ENCODE measurements at regions not wholly inside any gene's neighbourhood (a gene's known extent, or its start where the extent isn't known, plus 50 kb on each side); places are given as distances from the start of the nearest gene placed in this dataset.

- DNase-seq, result no peak
These were observed 637.2 kb upstream of the GRAMD2B start for GRCh38 chr5:125786021-125786420.

- DNase-seq, result no peak
These were observed 629.7 kb upstream of the GRAMD2B start for GRCh38 chr5:125793470-125793869.

GRCh38 chr5:125794922-125795321, 628.3 kb upstream of the GRAMD2B start:
- no peak for DNase-seq

GRCh38 chr5:125798307-125798706, 624.9 kb upstream of the GRAMD2B start:
- peak; percentile 60 for DNase-seq

GRCh38 chr5:125812651-125813050, 610.6 kb upstream of the GRAMD2B start:
- no peak for DNase-seq

- DNase-seq, result no peak
These were observed 609.8 kb upstream of the GRAMD2B start for GRCh38 chr5:125813221-125813974.

- no peak for DNase-seq
These were observed 609.1 kb upstream of the GRAMD2B start for GRCh38 chr5:125814119-125814518.

GRCh38 chr5:125823572-125823971, 599.6 kb upstream of the GRAMD2B start:
- peak; percentile 8 for DNase-seq

GRCh38 chr5:125826214-125826613, 597.0 kb upstream of the GRAMD2B start:
- DNase-seq, result no peak

- DNase-seq, result no peak
These were observed 593.9 kb upstream of the GRAMD2B start for GRCh38 chr5:125829349-125829748.

- DNase-seq, result no peak
These were observed 589.8 kb upstream of the GRAMD2B start for GRCh38 chr5:125833398-125833797.

GRCh38 chr5:125834438-125835115, 588.6 kb upstream of the GRAMD2B start:
- DNase-seq, result no peak

- DNase-seq, result peak; percentile 23
These were observed 587.7 kb upstream of the GRAMD2B start for GRCh38 chr5:125835293-125836172.

GRCh38 chr5:125836256-125836655, 587.0 kb upstream of the GRAMD2B start:
- DNase-seq, result no peak

GRCh38 chr5:125837866-125838265, 585.3 kb upstream of the GRAMD2B start:
- no peak for DNase-seq

- no peak for DNase-seq
These were observed 575.6 kb upstream of the GRAMD2B start for GRCh38 chr5:125847561-125847960.

- DNase-seq, result no peak
These were observed 574.5 kb upstream of the GRAMD2B start for GRCh38 chr5:125848751-125849150.

GRCh38 chr5:125856949-125857348, 566.3 kb upstream of the GRAMD2B start:
- DNase-seq, result no peak

- no peak for DNase-seq
These were observed 559.6 kb upstream of the GRAMD2B start for GRCh38 chr5:125863579-125863978.

GRCh38 chr5:125865166-125865815, 557.9 kb upstream of the GRAMD2B start:
- DNase-seq, result peak; percentile 39

GRCh38 chr5:125868036-125868435, 555.2 kb upstream of the GRAMD2B start:
- DNase-seq, result peak; percentile 9

- DNase-seq, result peak; percentile 80
These were observed 553.0 kb upstream of the GRAMD2B start for GRCh38 chr5:125870256-125870655.

- no peak for DNase-seq
These were observed 549.2 kb upstream of the GRAMD2B start for GRCh38 chr5:125874057-125874456.
